Liver (tissue), 8 donors: ENCODE measurements at regions not wholly inside any gene's neighbourhood (a gene's known extent, or its start where the extent isn't known, plus 50 kb on each side); places are given as distances from the start of the nearest gene placed in this dataset.

Experiments
- DNase-seq: peaks from one replicate; pipeline ENCODE4 v3.0.0-alpha.2; 2017; ENCODE audit warnings: low spot score
- H3K27ac ChIP-seq, 2 donors: one replicate each; pipeline ENCODE4 v1.7.0; 2013; ENCODE audit warnings: inconsistent platforms in 2 of 2, low read length in 2 of 2, control low read depth in 1 of 2, low read depth in 1 of 2, mild to moderate bottlenecking in 1 of 2
- H3K27me3 ChIP-seq, 4 donors: one replicate each; pipeline versions ENCODE4 v1.6.1 to v1.7.0; 2013; ENCODE audit warnings: low read length in 3 of 4, inconsistent platforms in 1 of 4, mild to moderate bottlenecking in 1 of 4, moderate library complexity in 1 of 4; ENCODE audit not compliant: control insufficient read depth in 4 of 4, insufficient read depth in 4 of 4
- H3K36me3 ChIP-seq, 4 donors: one replicate each; pipeline versions ENCODE4 v1.6.1 to v1.7.0; 2013; ENCODE audit warnings: low read length in 3 of 4, mild to moderate bottlenecking in 3 of 4, low read depth in 1 of 4, moderate library complexity in 1 of 4; ENCODE audit not compliant: control insufficient read depth in 4 of 4, insufficient read depth in 3 of 4
- H3K4me1 ChIP-seq, 4 donors: one replicate each; pipeline versions ENCODE4 v1.6.1 to v1.7.0; 2013; ENCODE audit warnings: low read length in 3 of 4, mild to moderate bottlenecking in 3 of 4, moderate library complexity in 1 of 4; ENCODE audit not compliant: control insufficient read depth in 4 of 4, insufficient read depth in 4 of 4
- H3K4me3 ChIP-seq, 3 donors: one replicate each; pipeline versions ENCODE4 v1.6.1 to v1.7.0; 2013; ENCODE audit warnings: low read length in 3 of 3, control low read depth in 1 of 3, low read depth in 1 of 3, mild to moderate bottlenecking in 1 of 3
- H3K9ac ChIP-seq, 2 donors: one replicate each; pipeline ENCODE4 v1.7.0; 2013; ENCODE audit warnings: low read length in 2 of 2, mild to moderate bottlenecking in 2 of 2, moderate library complexity in 2 of 2, control low read depth in 1 of 2, low read depth in 1 of 2
- H3K9me3 ChIP-seq, 4 donors: one replicate each; pipeline versions ENCODE4 v1.6.1 to v1.7.0; 2013; ENCODE audit warnings: low read length in 3 of 4; ENCODE audit not compliant: control insufficient read depth in 4 of 4
- ATF3 ChIP-seq: IDR thresholded peaks from 2 replicates; pipeline ENCODE4 v1.6.1; 2016; ENCODE audit warnings: antibody characterized with exemption
- CTCF ChIP-seq: fragments of 150-350 bp; IDR thresholded peaks from 2 replicates; pipeline ENCODE4 v1.5.1; 2017; ENCODE audit warnings: improper control_type of control experiment, low read depth, low read length; ENCODE audit not compliant: missing input control
- EGR1 ChIP-seq, 2 donors: IDR thresholded peaks; 2 replicates each; pipeline ENCODE4 v1.6.1; 2016 to 2018; ENCODE audit warnings: antibody characterized with exemption in 2 of 2, low read depth in 2 of 2
- FOXA1 ChIP-seq: IDR thresholded peaks from 2 replicates; pipeline ENCODE4 v1.6.1; 2016; ENCODE audit warnings: antibody characterized with exemption
- FOXA2 ChIP-seq: IDR thresholded peaks from 2 replicates; pipeline ENCODE4 v1.6.1; 2016; ENCODE audit warnings: antibody characterized with exemption
- GABPA ChIP-seq, 2 donors: IDR thresholded peaks in 1 of 2; conservative IDR thresholded peaks in 1 of 2; 2 replicates each; pipeline ENCODE4 v1.6.1; 2016; ENCODE audit warnings: antibody characterized with exemption in 2 of 2, mild to moderate bottlenecking in 1 of 2, moderate library complexity in 1 of 2
- HNF4A ChIP-seq, 2 donors: conservative IDR thresholded peaks; 2 replicates each; pipeline ENCODE4 v1.6.1; 2016; ENCODE audit warnings: antibody characterized with exemption in 2 of 2, mild to moderate bottlenecking in 2 of 2
- HNF4G ChIP-seq: IDR thresholded peaks from 2 replicates; pipeline ENCODE4 v1.6.1; 2016; ENCODE audit warnings: antibody characterized with exemption
- JUND ChIP-seq, 2 donors: IDR thresholded peaks; 2 replicates each; pipeline ENCODE4 v1.6.1; 2016; ENCODE audit warnings: antibody characterized with exemption in 2 of 2
- MAX ChIP-seq: IDR thresholded peaks from 2 replicates; pipeline ENCODE4 v1.6.1; 2016; ENCODE audit warnings: antibody characterized with exemption
- NR2F2 ChIP-seq: IDR thresholded peaks from 2 replicates; pipeline ENCODE4 v1.6.1; 2016; ENCODE audit warnings: antibody characterized with exemption
- RAD21 ChIP-seq, 2 donors: IDR thresholded peaks; 2 replicates each; pipeline ENCODE4 v1.6.1; 2016; ENCODE audit warnings: antibody characterized with exemption in 2 of 2, mild to moderate bottlenecking in 2 of 2
- REST ChIP-seq: IDR thresholded peaks from 2 replicates; pipeline ENCODE4 v1.6.1; 2016; ENCODE audit warnings: antibody characterized with exemption, mild to moderate bottlenecking
- RXRA ChIP-seq, 2 donors: IDR thresholded peaks; 2 replicates each; pipeline ENCODE4 v1.6.1; 2017 to 2018; ENCODE audit warnings: antibody characterized with exemption in 2 of 2, mild to moderate bottlenecking in 1 of 2
- SP1 ChIP-seq: IDR thresholded peaks from 2 replicates; pipeline ENCODE4 v1.6.1; 2018; ENCODE audit warnings: antibody characterized with exemption, mild to moderate bottlenecking
- TAF1 ChIP-seq: conservative IDR thresholded peaks from 2 replicates; pipeline ENCODE4 v1.6.1; 2016; ENCODE audit warnings: antibody characterized with exemption, mild to moderate bottlenecking
- YY1 ChIP-seq: IDR thresholded peaks from 2 replicates; pipeline ENCODE4 v1.6.1; 2016; ENCODE audit warnings: antibody characterized with exemption, mild to moderate bottlenecking
- ZBTB33 ChIP-seq: IDR thresholded peaks from 2 replicates; pipeline ENCODE4 v1.6.1; 2016; ENCODE audit warnings: antibody characterized with exemption
- WGBS: extraction: QIAGEN DNeasy Blood & Tissue Kit; methylation state at CpG from one replicate; pipeline ENCODE4 v1.1.7; 2013; 5-methylcytosine and 5-hydroxymethylcytosine counted together
- donor health status: healthy.
- donor health status: healthy.
- donor health status: healthy.
- donor health status: healthy.
- donor health status: healthy.

GRCh38 chr11:127255209-127255608 is 254.6 kb upstream of the KIRREL3 start:
- no peaks in the 10 kb centered on the region for H3K9me3 ChIP-seq
- H3K9ac ChIP-seq = no peak overlapping the region
- H3K4me3 ChIP-seq = no peak overlapping the region
- no peak for DNase-seq
- no peaks in the 10 kb centered on the region for H3K4me1 ChIP-seq
- no peaks in the 10 kb centered on the region for H3K36me3 ChIP-seq
- no peak overlapping the region for H3K27ac ChIP-seq
- TF ChIP-seq ATF3 (no peak), GABPA (IDR thresholded peaks at IDR 0.05 in 1 of 2, conservative IDR thresholded peaks at IDR 0.05 in 1 of 2) (no peak), TAF1 (no peak), YY1 (no peak), FOXA1 (no peak), RXRA (IDR thresholded peaks at IDR 0.05) (no peak), NR2F2 (no peak), EGR1 (IDR thresholded peaks at IDR 0.05; ENCODE audit: low read depth in 2 of 2) (no peak), MAX (no peak), CTCF (no peak), JUND (IDR thresholded peaks at IDR 0.05) (no peak), SP1 (no peak), RAD21 (IDR thresholded peaks at IDR 0.05) (no peak), HNF4G (no peak), REST (no peak), ZBTB33 (no peak), HNF4A (conservative IDR thresholded peaks at IDR 0.05) (no peak), FOXA2 (no peak)
- no peaks in the 10 kb centered on the region for H3K27me3 ChIP-seq
- 84% methylated on average over 6 of the region's 6 CpGs for WGBS

- Histone ChIP-seq H3K9ac (no peak overlapping the region), H3K36me3 (no peaks in the 10 kb centered on the region), H3K4me1 (no peaks in the 10 kb centered on the region), H3K27ac (no peak overlapping the region), H3K4me3 (no peak overlapping the region), H3K9me3 (no peaks in the 10 kb centered on the region), H3K27me3 (no peaks in the 10 kb centered on the region)
- no peak for DNase-seq
- 74% methylated on average over 3 of the region's 3 CpGs for WGBS
- TF ChIP-seq RXRA (IDR thresholded peaks at IDR 0.05) (no peak), TAF1 (no peak), FOXA1 (no peak), EGR1 (IDR thresholded peaks at IDR 0.05; ENCODE audit: low read depth in 2 of 2) (no peak), CTCF (no peak), HNF4G (no peak), REST (no peak), ATF3 (no peak), JUND (IDR thresholded peaks at IDR 0.05) (no peak), GABPA (IDR thresholded peaks at IDR 0.05 in 1 of 2, conservative IDR thresholded peaks at IDR 0.05 in 1 of 2) (no peak)
Observed at GRCh38 chr11:127252321-127252720, 251.8 kb upstream of the KIRREL3 start.
